PC-3 (cell line): ENCODE measurements at regions not wholly inside any gene's neighbourhood (a gene's known extent, or its start where the extent isn't known, plus 50 kb on each side); places are given as distances from the start of the nearest gene placed in this dataset.

Source experiments
- ATAC-seq: fragments of 200-7000 bp; cut with Tn5 transposase; 2 replicates; pipeline ENCODE4 v1.9.1; 2020; ENCODE audit warnings: mild to moderate bottlenecking, moderate library complexity
- BruUV-seq: library from RNA; stranded (reverse); fragments of 400-500 nt; replicated peaks from 2 replicates; lab custom pipeline; 2021; lab: Mats Ljungman, UMichigan
- CTCF ChIA-PET: fragments of 300-600 bp; sonication (Branson Sonifier 250); formaldehyde crosslinking; loops from one replicate; lab custom pipeline; 2022; ENCODE audit warnings: antibody characterized with exemption; lab: Charles Lee
- POLR2A ChIA-PET: fragments of 300-600 bp; sonication (Branson Sonifier 250); formaldehyde crosslinking; loops from one replicate; lab custom pipeline; 2022; ENCODE audit warnings: antibody characterized with exemption; ENCODE audit not compliant: unreplicated experiment; lab: Charles Lee
- DNase-seq: peaks from one replicate; pipeline ENCODE4 v3.0.0-alpha.2; 2015
- H2AFZ ChIP-seq: fragments of 300-600 bp; sonication (generic); 2 replicates; pipeline ENCODE4 v1.6.0; 2016; ENCODE audit warnings: antibody characterized with exemption, low read length
- H3F3A ChIP-seq: fragments of 300-600 bp; sonication (generic); one replicate; pipeline ENCODE4 v1.6.0; 2017; ENCODE audit warnings: antibody characterized with exemption, low read length, control low read depth, mild to moderate bottlenecking; ENCODE audit not compliant: unreplicated experiment
- H3K27ac ChIP-seq: fragments of 300-600 bp; sonication (generic); 2 replicates; pipeline ENCODE4 v1.5.1; 2016; ENCODE audit warnings: mild to moderate bottlenecking, low read length
- H3K27me3 ChIP-seq: fragments of 300-600 bp; sonication (generic); 2 replicates; pipeline ENCODE4 v1.6.1; 2016; ENCODE audit warnings: low read length, mixed read lengths
- H3K36me3 ChIP-seq: fragments of 300-600 bp; sonication (generic); 2 replicates; pipeline ENCODE4 v1.6.1; 2016; ENCODE audit warnings: low read depth, mixed run types, low read length, mixed read lengths
- H3K4me1 ChIP-seq: fragments of 300-600 bp; sonication (generic); 2 replicates; pipeline ENCODE4 v1.5.1; 2016; ENCODE audit warnings: low read length; ENCODE audit not compliant: insufficient read depth
- H3K4me2 ChIP-seq: fragments of 300-600 bp; sonication (generic); 2 replicates; pipeline ENCODE4 v1.6.0; 2016; ENCODE audit warnings: low read length
- H3K4me3 ChIP-seq: fragments of 300-600 bp; sonication (generic); 2 replicates; pipeline ENCODE4 v1.5.1; 2016; ENCODE audit warnings: mild to moderate bottlenecking, low read length, mixed read lengths
- H3K79me2 ChIP-seq: fragments of 300-600 bp; sonication (generic); 2 replicates; pipeline ENCODE4 v1.6.1; 2017; ENCODE audit warnings: low read length, mixed read lengths
- H3K9ac ChIP-seq: fragments of 300-600 bp; sonication (generic); 2 replicates; pipeline ENCODE4 v1.6.0; 2016; ENCODE audit warnings: mild to moderate bottlenecking, low read length
- H3K9me2 ChIP-seq: fragments of 300-600 bp; sonication (generic); replicated peaks from 2 replicates; pipeline ENCODE4 v1.6.1; 2016; ENCODE audit warnings: mixed run types, low read length, mixed read lengths
- H3K9me3 ChIP-seq: fragments of 300-600 bp; sonication (generic); 2 replicates; pipeline ENCODE4 v1.6.1; 2016; ENCODE audit warnings: low read length, mixed read lengths
- H4K20me1 ChIP-seq: fragments of 300-600 bp; sonication (generic); 2 replicates; pipeline ENCODE4 v1.6.1; 2016; ENCODE audit warnings: low read length, mixed read lengths
- EZH2 ChIP-seq: fragments of 300-600 bp; sonication (generic); IDR thresholded peaks from one replicate; pipeline ENCODE4 v1.6.1; 2017; ENCODE audit warnings: antibody characterized with exemption, mild to moderate bottlenecking, low read length; ENCODE audit not compliant: unreplicated experiment
- EZH2phosphoT487 ChIP-seq: fragments of 300-600 bp; sonication (generic); IDR thresholded peaks from 2 replicates; pipeline ENCODE4 v1.6.1; 2018; ENCODE audit warnings: mild to moderate bottlenecking, antibody characterized with exemption, low read length, borderline replicate concordance
- intact Hi-C: fragments of 100-400 bp; cut with micrococcal nuclease; formaldehyde crosslinking; loops from 2 replicates; pipeline ENCODE4 v1.9.0; 2023
- TF ChIP-seq, protein P1 (sequence below): fragments of 300-600 bp; sonication (generic); conservative IDR thresholded peaks from 2 replicates; pipeline ENCODE4 v1.5.1; 2017; ENCODE audit warnings: antibody characterized with exemption, low read depth, mild to moderate bottlenecking, low read length

DNA sequence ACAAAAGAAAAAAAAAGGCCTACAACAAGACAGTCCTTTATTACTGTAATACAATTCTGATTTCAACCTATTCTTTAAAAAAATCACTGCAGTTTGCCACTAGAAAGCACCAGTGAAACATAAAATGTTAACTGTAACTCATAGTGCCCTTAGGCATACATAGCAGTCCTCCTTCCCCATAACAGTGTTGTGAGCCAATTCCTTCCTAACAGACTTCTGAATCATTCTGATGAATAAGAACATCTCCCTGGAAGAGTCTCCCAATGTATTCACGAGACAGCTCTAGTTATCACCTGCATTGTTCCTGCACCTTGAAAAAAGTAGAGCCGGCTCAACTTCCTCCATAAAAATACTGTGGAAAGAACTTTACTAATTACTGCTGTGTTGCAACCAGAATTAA, 213.6 kb upstream of the FSCB start:
- H3K4me2 ChIP-seq, result no peak overlapping the region
- BruUV-seq, result no TSS peak
- no peaks in the 10 kb centered on the region for H3K4me1 ChIP-seq
- TF ChIP-seq EZH2phosphoT487 (no peak), EZH2 (no peak)
- TF ChIP-seq, protein P1, sequence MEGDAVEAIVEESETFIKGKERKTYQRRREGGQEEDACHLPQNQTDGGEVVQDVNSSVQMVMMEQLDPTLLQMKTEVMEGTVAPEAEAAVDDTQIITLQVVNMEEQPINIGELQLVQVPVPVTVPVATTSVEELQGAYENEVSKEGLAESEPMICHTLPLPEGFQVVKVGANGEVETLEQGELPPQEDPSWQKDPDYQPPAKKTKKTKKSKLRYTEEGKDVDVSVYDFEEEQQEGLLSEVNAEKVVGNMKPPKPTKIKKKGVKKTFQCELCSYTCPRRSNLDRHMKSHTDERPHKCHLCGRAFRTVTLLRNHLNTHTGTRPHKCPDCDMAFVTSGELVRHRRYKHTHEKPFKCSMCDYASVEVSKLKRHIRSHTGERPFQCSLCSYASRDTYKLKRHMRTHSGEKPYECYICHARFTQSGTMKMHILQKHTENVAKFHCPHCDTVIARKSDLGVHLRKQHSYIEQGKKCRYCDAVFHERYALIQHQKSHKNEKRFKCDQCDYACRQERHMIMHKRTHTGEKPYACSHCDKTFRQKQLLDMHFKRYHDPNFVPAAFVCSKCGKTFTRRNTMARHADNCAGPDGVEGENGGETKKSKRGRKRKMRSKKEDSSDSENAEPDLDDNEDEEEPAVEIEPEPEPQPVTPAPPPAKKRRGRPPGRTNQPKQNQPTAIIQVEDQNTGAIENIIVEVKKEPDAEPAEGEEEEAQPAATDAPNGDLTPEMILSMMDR, result no peak
- ATAC-seq, result peak; percentile 70
- H4K20me1 ChIP-seq, result no peaks in the 10 kb centered on the region
- no peak overlapping the region for H3K27ac ChIP-seq
- no peaks in the 10 kb centered on the region for H3K36me3 ChIP-seq
- ChIA-PET POLR2A (no interaction called here), CTCF (interaction anchor here (0.9 kb wide), 1 partner anchor 82 kb away, joined by 3 read pairs; no protein-coding TSS in a partner anchor)
- DNase-seq, result peak; percentile 45
- H2AFZ ChIP-seq, result no peak overlapping the region
- no peak overlapping the region for H3K9ac ChIP-seq
- no peaks in the 10 kb centered on the region for H3K79me2 ChIP-seq
- H3K4me3 ChIP-seq, result no peak overlapping the region
- intact Hi-C loops, result no loop called here
- no peaks in the 10 kb centered on the region for H3K27me3 ChIP-seq
- no peaks in the 10 kb centered on the region for H3K9me2 ChIP-seq
- no peaks in the 10 kb centered on the region for H3K9me3 ChIP-seq
- no peaks in the 10 kb centered on the region for H3F3A ChIP-seq

DNA sequence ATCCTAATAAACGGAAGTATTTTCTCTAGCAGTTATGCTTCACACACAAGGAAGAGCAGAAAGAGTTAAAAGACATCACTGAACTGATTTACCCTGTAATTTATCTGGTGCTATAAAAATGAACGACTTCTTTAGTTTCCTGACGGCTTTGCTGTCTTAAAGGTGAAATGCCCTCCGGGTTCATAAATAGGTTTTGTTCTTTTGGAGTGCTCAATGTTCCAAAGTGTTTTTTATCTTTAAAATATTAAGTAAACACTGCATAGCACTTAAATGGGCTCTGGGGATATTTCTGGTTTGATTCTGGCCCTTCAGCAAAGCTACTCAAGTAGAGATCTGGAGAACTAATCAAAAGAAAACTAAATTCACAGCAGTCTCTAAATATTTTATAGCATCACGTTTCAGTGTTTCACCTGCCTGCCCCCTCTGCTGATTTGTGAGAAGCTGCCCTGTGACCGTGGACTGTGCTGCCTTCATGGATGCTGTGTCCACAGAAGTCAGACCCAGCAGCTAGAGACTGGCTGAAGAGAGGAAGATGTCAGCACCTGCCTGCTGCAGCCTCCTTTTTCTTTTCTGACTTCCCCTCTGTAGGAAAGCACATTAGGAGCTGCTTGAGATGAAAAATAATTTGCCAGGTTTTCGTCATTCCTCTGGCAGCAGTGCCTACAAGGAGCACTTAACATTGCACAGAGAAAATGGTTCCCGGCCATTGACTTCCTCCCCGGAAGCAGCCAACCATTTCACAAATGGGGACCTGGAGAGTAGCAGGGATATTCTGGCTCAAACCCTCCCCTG, 205.1 kb upstream of the FSCB start:
- no peaks in the 10 kb centered on the region for H3K36me3 ChIP-seq
- ATAC-seq (no peak), DNase-seq (no peak)
- intact Hi-C loops, result no loop called here
- no peaks in the 10 kb centered on the region for H4K20me1 ChIP-seq
- no peaks in the 10 kb centered on the region for H3K9me2 ChIP-seq
- H3K4me3 ChIP-seq, result no peak overlapping the region
- BruUV-seq, result no TSS peak
- POLR2A ChIA-PET, result interaction anchor here (0.6 kb wide), 2 partner anchors 15 to 28 kb away, joined by 3 to 5 read pairs; no protein-coding TSS in a partner anchor
- no peak overlapping the region for H2AFZ ChIP-seq
- no peak overlapping the region for H3K4me2 ChIP-seq
- no peak for TF ChIP-seq EZH2
- TF ChIP-seq, protein P1, result no peak
- H3K4me1 ChIP-seq, result no peaks in the 10 kb centered on the region
- CTCF ChIA-PET, result no interaction called here
- no peaks in the 10 kb centered on the region for H3K27me3 ChIP-seq
- no peaks in the 10 kb centered on the region for H3K79me2 ChIP-seq
- H3K9me3 ChIP-seq, result no peaks in the 10 kb centered on the region
- H3K27ac ChIP-seq, result no peak overlapping the region
- no peak overlapping the region for H3K9ac ChIP-seq
- no peaks in the 10 kb centered on the region for H3F3A ChIP-seq
